ENCODE measurements at regions not wholly inside any gene's neighbourhood (a gene's known extent, or its start where the extent isn't known, plus 50 kb on each side); places are given as distances from the start of the nearest gene placed in this dataset.
"Not testable (repeated sequence)": the region's sequence is repeated elsewhere in the genome, so short reads cannot be mapped to it uniquely, and the experiment has no call there.

DNA sequence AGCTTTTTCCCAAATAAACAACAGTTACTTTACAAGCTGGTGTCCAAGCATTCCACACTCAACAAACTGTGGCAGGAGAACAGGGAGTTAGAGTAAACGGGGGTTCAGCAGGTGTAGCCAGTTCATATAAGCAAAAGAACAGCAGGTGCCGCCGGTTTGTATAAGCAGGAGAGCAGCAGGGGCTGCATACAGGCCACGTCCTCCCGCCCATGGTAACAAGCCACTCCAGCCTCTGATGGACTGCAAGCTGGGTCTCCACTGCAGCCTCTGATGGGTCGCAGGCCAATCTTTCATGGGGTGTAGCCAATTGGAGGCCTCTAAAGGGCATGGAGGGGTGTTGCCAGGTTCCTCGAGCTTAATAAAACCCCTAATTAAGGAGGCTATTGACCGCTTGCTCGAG lies 189.3 kb downstream of the ANKRD30B start:
- DNase-seq, result no peak

DNA sequence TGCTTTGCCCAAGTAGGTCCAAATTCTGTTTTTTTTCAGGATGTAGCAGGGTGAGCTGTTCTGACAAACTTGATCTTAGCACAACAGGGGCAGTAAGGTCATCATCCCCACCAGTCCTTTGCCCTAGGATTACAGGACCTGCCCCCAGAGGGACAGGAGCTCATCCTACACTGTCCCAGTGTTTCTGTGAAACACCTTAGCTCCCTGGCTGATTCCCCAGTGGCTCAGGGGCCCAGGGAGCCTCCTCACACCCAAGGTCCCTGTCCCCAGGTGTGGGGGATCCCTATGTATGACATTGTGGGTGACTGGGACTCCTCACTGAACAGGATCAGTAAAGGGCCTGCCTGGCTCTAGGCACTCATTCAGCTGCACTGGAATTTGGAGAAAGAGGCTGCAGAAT lies 191.2 kb downstream of the ANKRD30B start:
- no peak for DNase-seq

DNA sequence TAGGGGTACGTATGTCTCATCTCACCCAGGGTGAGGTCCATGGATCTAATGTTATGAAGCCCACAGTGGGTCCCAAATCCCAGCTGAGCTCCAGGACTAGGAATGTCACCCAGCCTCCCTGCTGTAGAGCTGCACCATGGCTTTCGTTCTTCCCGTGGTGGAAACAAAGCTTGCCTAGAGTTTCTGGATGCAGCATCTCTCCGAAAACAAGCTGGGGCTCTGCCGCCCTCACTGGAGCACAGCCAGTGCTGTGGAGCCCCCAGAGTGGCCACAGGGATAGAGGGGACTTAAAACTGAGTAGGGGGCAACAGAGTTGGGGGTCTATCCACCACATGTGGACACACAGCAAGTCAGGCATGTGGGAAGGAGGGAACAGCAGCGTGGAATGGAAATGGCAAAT lies 192.1 kb downstream of the ANKRD30B start:
- not testable (repeated sequence) for DNase-seq

DNA sequence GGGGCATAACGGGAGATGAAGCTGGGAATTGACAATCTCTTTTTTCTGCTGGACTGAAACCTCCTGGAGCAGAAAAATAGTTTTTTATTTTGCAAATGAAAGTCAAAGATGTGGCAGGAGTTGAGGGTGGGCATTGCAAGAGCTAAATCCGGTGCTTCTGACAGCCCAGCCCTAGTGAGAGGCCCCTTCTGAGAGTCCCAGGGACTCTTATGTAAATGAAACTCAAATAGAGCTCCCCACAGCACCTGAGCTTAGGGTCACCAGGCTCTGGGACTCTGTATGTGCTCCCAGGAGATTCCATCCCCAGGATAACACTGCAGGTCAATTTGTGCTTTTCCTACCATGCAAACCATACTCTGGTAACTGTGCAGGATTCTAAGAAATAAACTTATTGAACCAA lies 192.8 kb downstream of the ANKRD30B start:
- no peak for DNase-seq

DNA sequence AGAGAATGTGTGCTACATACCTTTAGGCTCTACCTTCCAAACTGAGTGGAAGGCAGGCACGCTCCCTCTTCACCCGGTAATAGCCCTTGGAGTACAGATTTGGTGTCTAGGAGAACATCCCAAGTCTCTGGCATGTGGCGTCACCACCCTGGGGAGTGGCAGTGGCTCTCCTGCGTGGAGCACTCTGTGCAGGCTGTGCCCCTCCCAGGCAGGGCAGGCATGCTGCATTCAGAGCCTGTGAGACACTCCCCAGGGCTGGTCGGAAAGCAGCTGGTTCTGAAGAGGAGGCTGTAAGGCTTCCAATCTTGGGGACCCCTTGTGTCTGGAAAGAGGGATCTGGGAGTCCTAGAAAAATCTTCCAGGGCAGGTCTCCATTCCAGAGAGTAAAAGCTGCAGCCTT lies 193.3 kb downstream of the ANKRD30B start:
- DNase-seq, result no peak

DNA sequence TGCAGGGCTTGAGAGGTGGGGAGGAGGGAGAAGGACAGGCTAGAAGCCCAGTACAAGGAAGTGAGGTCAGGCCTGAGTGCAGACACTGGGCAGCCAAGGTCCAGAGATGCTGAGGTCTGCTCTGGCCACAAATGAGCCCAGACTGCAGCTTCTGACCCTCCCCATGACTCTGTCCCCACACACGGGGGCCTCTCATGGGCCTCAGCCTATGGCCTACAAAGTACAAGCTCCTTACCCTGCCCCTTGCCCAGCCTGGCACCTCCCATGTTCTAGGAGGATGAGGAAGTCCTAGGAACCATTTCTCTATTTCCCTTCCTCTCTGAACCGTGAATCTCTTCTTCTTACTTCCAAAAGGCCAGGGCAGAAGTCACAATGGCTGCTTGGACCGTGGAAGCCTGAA lies 193.8 kb downstream of the ANKRD30B start:
- DNase-seq, result no peak

DNA sequence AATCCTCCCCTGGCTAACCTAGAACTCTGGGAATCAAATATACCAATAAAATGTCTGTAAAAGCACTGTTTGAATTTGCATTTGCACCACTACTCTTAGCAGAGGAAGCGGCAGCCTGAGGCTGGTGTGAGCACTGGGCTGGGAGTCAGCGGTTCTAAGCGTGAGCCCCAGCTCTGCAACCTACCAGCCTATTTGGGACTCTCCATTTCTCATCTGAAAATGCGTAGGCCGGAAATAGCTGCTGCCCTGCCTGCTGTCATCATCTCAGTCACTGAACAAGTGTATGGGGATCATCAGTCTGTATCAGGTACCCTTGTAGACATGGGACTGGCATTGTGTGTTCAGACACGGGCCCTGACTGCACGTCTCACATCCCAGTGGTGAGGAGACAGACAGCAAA lies 194.3 kb downstream of the ANKRD30B start:
- DNase-seq, result no peak

DNA sequence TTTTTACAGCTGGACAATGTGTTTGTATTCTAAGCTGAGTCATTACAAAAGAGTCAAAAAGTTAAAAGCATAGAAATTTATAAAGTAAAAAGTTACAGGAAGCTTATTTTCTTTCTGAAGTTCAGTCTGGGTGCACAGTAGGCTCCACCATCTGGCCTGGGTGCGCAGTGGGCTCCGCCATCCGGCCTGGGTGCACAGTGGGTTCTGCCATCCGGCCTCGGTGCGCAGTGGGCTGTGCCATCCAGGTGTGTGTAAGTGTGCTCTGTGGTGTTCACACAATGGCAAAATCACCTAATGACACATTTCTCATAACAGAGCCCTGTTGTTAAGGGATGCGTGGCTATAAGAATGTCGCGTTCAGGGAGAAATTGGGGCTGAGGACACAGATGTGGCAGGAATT lies 195.5 kb downstream of the ANKRD30B start:
- DNase-seq, result no peak

DNA sequence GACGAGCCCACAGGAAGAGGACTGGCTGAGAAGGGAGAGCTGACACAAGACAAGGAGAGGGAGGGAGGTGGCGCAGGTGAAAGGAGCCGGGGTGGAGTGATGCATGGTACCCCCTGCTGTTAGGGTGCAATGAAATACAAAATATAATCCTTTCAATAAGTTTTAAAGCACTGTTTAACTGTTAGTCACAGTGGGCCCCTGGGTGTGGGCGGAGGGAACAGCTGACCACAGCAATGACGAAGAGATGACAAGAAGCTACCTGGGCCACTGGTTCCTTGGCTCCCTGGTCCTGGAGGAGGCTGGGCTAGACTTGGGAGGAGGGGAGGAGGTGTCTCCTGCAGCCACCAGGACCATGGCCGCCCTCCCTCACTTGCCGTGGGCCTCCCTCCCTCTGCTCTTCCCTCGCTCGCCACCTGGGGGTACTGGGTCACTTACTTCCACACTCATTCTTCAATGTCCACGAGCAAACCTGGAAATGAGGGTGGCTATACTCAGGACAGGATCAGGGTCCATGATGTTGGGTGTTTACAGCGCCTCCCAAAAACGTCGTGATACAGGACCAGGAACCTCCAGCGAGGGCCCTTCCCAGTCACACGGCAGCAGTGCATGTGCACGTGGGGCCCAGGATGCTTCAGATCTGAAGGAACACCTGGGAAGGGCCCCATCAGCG lies 196.1 kb downstream of the ANKRD30B start:
- no peak for DNase-seq

DNA sequence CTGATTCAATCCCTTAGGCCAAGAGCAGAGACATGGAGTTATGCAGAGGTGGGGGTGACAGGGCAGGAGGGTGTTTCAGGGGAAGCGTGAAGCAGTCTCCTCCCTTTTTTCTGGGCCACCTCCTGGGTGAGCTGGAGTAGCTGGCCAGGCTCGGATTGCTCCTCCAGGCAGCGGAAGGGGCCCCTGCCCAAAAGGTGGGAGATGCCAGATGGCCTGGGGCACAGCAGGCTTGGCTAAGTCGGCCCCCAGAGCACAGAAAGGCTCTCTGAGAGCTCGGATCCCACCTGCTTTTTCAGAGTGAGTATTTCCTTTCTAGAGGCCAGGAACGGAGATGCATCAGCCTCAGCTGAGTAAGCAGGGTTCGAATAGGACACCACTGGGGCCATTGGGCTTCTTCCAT lies 196.9 kb downstream of the ANKRD30B start:
- DNase-seq, result no peak

DNA sequence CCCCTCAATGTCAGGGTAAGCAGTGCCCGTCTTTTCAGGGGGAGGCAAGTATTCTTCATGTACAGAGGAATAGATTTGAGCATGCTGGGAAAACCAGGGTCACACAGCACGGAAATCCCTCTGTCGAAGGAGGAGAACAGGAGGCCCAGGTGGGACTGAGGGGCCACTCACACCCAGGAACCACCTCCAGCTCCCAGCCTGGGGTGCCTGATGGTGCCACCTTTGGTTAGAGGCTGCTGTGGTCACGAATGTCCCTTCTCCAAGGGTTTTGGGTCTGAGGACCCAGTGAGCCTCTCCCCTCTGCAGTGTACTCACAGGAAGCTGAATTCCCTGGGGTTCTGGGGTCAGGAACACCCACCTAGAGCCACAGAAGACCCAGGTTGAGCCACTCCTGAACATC lies 197.3 kb downstream of the ANKRD30B start:
- no peak for DNase-seq

DNA sequence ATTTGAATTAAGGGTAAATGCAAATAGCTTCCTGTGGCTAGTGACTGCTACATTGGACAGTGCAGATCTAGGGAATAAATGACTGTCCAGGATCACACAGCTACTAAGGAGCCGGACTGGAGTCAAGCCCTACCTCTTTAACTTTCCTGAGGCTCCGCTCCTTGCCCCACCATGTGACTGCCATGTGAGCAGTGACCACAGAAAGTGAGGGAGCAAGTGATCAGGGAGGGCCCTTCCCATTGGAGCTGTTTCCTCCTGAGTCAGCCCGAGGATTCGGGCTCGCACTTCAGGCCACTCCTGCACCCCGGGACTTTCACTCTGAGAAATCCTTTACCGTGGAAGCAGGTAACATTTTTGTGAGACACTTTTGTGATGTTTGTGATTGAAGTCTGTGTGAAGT lies 198.0 kb downstream of the ANKRD30B start:
- no peak for DNase-seq

DNA sequence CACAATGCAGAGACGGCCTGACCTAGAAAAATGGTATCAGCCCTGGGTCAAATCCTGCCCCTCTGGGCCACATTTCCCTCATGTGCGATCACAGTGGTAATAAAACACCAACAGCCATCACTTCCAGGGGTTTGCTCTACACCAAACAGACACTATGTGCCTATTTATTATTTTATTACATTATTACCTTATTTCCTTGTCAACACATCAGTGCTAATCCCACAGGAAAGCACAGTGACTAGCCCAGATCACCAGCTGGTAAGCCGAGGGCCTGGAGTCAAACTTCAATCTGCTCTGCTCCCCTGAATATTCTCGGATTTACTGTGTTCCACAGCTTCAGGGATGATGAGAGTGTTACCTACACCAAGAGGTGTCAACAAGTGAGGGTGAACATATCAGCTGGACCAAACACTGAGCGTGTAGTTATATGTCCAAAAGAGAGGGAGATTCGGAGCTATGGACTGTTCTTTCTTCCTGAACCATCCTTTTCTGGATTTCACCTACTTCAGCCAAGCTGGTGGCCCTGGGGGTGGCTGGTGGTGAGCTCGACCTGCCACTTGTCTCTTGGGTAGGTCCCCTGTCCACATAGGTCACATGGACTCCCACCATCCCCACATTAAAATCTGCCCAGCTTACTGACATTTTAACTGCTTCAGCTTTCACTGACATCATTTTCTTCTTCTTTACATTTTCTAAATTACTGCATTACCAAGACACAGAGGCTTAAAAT lies 198.9 kb downstream of the ANKRD30B start:
- DNase-seq, result not testable (repeated sequence)

DNA sequence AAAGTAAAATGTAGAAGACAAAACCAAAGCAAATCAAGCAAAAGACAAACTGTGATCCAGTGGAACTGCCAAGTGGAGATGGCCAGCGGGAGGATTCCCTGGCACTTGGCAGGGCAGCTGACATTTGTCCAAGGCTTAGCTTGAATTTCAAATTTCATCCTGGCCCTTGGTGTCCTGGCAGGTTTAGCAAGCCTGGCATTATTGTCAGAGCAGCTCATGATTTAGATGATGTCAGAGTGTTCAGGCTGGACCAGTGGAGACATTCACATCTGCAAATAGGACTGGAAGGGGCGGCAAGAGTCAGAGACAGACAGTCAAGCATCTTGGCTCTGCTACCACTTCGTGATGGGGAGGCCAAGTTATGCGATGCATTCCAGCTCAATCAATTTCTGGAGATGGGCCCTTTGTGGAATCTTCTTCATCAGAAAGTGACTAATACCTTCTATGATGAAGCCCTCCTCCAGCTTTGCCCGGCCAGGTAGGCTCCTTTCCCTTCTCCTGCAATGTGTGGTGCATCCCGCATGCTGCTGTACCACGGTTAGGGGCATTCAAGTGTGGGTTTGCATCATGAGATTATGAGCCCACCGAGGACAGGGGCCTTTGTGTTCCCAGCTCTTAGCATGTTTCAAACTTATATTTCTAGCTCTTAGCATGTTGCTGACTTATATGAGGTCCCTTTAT lies 199.7 kb downstream of the ANKRD30B start:
- no peak for DNase-seq

DNA sequence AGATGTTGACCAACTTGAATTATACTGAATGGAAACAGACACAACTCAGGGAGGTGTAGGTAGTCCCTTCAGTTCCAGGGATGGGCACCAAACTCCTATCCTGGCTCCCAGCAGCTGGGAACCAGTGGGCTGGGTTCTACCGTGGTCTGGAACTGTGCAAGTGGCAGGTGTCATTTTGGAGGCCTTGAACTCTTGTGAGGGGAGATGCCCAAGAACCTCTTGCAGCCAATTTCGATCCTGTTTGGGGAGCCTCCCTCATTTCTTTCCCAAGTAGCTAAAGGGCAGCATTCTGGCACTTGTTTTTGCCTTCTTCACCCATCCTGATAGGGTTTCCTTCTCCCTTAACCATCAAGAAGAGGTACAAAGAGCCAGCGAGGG lies 200.2 kb downstream of the ANKRD30B start:
- no peak for DNase-seq

DNA sequence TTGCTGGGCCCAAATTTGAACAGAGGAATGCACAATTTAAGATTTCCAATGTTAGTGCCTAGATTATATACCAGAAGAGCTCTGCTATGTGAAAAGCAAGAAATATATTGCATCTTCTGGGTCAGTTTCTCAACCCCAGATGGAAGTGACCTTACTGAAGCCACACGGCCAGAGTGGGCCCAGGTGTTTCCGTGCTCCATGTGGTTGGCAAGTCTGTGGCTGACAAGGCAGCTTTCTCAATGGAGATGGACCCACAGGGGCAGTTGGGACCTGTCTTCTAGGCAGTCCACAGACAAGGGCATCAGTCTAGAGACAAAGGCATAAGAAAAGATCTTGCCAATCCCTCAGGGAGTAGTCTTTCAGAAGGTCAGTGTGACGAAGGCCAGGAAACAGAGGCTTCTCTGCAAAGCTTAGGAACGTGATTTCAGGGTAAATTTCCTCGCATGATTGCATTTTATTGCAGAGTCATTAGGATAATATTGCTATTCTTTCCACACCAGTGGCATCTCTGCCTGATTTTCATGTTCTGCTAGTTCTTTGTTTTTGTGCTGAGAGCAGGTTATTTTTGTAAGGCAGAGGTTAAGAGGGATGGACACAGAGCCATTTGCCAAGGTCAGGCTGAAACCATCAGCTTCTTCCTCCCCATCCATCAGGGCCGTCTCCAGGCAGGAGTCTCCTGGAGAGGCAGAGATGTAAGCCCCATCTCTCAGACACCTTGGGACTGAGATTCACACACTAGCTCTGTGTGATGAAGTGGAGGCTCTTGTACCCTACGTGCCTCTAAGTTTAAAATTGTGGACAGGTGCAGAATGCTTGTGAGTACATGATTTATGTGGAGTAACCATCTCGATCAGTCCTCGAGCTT lies 202.1 kb downstream of the ANKRD30B start:
- no peak for DNase-seq

DNA sequence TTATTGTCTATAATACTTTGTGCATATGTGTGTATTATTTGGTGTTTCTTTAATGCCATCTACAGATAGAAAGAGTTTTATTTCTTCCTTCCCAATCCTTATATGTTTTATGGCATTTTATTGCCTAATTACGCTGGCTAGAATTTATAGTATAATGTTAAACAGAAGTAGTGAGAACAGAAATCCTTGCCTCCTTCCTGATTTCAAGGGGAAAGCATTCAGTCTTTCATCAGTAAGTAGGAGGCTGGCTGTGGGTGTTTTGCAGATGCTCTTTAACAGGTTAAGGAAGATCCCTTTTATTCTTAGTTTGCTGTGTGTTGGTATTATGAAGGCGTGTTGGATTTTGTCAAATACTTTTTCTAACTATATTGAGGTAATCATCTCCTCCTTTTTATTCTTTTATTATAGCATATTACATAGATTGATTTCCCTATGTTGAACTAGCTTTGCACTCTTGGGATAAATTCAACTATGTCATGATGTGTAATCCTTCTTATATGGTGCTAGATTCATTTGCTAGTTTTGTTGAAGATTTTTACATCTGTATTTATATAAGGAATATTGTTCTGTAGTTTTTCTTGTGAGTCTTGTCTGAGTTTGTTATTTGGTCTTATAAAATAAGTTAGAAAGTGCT lies 204.6 kb downstream of the ANKRD30B start:
- DNase-seq, result not testable (repeated sequence)

DNA sequence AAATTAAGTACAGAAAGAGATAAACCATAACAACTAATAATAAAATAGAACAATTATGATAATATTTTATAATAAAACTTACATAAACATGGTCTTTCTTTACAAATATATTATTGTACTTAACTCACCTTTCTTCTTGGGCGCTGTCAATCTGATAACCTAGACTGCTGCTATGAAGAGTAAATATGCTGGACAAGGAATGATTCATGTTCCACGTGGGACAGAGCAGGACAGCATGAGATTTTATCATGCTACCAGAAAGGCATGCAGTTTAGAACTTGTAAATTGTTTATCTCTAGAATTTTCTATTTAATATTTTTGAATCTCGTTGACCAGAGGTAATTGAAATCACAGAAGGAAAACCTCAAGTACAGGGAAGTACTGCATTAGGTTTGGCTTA lies 210.7 kb downstream of the ANKRD30B start:
- no peak for DNase-seq

DNA sequence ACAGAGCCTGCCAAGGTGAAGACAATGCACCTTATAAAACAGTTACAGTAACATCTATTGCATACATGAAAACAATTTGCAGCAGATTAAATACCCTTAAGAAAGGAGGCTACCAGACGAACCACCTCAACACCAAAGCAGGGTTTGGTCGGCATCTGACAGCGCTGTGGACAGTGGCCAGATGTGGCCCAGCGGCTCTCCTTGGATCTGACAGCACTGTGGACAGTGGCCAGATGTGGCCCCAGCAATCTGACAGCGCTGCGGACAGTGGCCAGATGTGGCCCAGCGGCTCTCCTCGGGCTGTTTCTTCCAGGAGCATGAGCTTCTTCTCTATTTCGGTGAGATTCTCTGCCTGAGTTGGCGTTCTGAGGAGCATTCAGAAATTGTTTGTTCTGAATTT lies 211.6 kb downstream of the ANKRD30B start:
- DNase-seq, result no peak

DNA sequence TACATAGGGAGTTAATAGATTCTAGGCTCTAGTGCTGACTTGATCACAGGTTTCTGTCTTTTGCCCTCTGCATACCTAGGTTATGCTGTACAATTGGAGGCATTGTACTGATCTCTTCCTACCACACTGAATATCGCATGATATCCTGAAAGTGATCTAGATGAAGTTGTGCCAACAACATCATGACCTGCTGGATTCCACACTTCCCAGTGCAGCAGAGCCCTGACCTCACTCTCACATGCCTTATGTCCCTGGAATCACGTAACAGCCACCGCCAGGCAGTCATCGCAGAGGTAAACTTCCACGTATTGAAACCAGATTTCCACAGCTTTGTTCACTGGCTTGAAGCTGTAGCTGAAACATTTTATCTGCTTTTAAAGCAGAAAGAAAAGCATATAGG lies 214.0 kb downstream of the ANKRD30B start:
- no peak for DNase-seq

DNA sequence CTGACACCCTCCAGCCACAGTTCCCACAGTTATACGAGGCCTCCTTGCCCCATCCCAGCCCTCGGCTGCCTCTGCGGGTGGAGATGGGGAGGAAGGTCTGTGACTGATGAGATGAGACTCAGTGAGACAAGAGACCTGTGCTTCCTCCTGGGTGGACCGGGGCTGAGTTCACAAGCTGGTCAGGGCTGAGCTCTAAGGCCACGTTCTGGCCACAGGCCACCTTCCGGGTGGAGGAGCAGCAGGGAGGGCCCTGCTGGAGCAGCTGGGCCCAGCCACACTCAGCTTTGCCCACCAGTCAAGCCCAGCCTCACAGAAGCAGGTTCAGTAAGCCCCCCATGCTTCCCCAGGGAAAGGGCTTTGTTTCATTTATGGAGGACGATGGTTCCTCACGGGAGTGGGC lies 214.7 kb downstream of the ANKRD30B start:
- DNase-seq, result no peak

DNA sequence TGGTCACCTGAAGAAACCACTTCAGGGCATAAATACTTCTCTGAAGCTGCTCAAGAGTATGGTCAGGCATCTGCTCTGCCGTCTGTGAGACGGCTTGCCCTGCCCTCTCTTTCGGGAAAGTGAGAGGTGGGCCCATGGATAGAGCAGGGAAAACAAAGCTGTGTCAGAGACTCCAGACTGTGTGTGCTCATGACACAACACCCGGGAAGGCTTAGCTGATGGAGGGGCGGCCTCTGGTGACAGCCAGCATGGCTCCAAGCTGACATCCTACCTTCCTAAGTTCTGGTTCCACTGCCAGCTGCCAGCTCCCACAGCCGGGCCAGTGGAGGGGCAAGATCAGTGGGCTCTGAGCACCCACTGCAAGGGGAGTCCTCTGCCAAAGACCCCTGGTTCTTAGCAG lies 215.3 kb downstream of the ANKRD30B start:
- no peak for DNase-seq

DNA sequence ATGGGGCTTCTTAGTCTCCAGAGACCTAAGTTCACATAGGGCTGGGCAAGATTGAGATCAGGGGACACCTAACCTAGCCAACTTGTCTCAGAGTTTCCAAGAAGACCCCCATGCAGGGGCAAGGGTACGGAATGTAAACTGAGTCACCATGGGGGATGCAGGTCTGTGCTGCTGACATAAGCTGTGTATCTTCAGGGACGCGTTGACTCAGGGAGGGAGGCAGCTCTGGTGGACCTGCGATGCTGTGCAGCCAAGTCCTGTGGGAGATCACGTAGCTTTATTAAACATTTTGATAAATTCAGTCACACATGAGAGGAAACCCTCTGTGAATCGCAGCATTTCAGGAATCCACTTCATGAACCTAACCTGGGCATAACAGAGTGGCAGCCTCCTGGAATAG lies 216.0 kb downstream of the ANKRD30B start:
- no peak for DNase-seq
